ENCODE measurements at regions not wholly inside any gene's neighbourhood (a gene's known extent, or its start where the extent isn't known, plus 50 kb on each side); places are given as distances from the start of the nearest gene placed in this dataset.
"Not testable (repeated sequence)": the region's sequence is repeated elsewhere in the genome, so short reads cannot be mapped to it uniquely, and the experiment has no call there.

GRCh38 chr20:48366230-48366629 lies 461.6 kb downstream of the PREX1 start:
- Histone ChIP-seq H3K27ac (no peak overlapping the region), H3K9me3 (ENCODE audit: severe bottlenecking) (peaks cover 3% of the 10 kb centered on the region), H3K4me3 (ENCODE audit: low read depth, low read length) (no peak overlapping the region), H3K27me3 (ENCODE audit: insufficient read depth, low read depth, severe bottlenecking) (no peaks in the 10 kb centered on the region), H3K36me3 (no peaks in the 10 kb centered on the region)
- no peak for TF ChIP-seq CTCF (IDR thresholded peaks at IDR 0.05; ENCODE audit: low read depth, low read length)
- no peak for DNase-seq

DNA sequence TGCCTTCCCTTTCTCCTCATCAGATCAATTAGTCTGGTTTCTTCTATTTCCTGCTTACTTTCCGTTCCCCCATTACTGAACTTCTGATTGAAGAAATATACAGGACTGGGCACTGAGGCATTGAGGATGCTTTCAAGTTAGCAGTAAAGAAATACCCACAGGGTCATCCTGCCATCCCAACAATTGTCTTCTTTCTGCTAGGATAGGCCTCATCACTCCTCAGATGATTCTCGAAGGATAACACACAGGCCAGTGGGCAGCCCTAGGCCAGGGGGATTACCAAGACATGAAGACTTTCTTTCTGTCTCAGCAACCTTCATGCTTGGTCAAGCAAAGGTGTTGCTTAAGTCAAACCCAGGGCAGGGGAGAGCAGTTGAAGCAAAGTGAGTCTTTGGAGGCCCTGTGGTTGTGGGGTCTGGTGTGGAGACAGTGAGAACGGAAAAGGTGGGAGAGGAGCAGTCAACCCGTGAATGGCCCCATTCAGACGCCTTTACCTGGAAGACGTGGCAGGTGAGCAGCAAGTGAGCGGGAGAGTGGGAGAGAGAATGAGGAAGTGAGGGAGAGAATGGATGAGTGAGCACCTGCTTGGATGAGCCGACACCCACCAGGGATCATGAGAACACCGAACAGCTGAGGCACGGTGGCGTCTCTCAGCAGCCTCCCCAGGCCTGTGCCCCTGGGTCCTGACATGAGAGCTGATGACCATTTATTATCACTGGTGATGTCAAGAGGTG lies 462.9 kb downstream of the PREX1 start:
- no peak for TF ChIP-seq CTCF (IDR thresholded peaks at IDR 0.05; ENCODE audit: low read depth, low read length)
- Histone ChIP-seq H3K36me3 (no peaks in the 10 kb centered on the region), H3K4me3 (ENCODE audit: low read depth, low read length) (no peak overlapping the region), H3K9me3 (ENCODE audit: severe bottlenecking) (peaks cover 3% of the 10 kb centered on the region), H3K27ac (no peak overlapping the region), H3K27me3 (ENCODE audit: insufficient read depth, low read depth, severe bottlenecking) (no peaks in the 10 kb centered on the region)
- no peak for DNase-seq

DNA sequence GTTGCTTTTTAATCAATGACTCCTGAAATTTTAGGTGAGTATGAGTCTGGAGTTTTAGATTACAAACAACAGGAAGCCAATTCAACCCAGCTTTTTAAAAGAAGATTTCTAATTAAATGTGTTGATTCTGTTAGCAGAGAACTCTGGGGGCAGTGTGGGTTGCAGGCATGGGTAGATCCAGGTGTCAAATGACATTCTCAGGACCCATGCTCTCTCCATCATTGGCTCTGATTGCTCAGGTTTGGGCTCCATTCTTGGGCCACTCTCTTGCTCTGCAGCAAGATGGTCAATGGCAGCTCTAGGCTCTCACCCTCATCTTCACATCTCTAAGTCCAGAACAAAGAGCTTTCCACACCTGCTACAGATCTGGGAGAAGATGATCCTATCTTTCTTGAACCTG lies 463.7 kb downstream of the PREX1 start:
- Histone ChIP-seq H3K27me3 (ENCODE audit: insufficient read depth, low read depth, severe bottlenecking) (no peaks in the 10 kb centered on the region), H3K9me3 (ENCODE audit: severe bottlenecking) (peaks cover 3% of the 10 kb centered on the region), H3K36me3 (no peaks in the 10 kb centered on the region), H3K27ac (no peak overlapping the region), H3K4me3 (ENCODE audit: low read depth, low read length) (no peak overlapping the region)
- no peak for TF ChIP-seq CTCF (IDR thresholded peaks at IDR 0.05; ENCODE audit: low read depth, low read length)
- no peak for DNase-seq

GRCh38 chr20:48360342-48360975 lies 467.3 kb downstream of the PREX1 start:
- DNase-seq = no peak
- Histone ChIP-seq H3K36me3 (no peaks in the 10 kb centered on the region), H3K9me3 (ENCODE audit: severe bottlenecking) (no peaks in the 10 kb centered on the region), H3K4me3 (ENCODE audit: low read depth, low read length) (no peak overlapping the region), H3K27ac (no peak overlapping the region), H3K27me3 (ENCODE audit: insufficient read depth, low read depth, severe bottlenecking) (no peaks in the 10 kb centered on the region)
- TF ChIP-seq CTCF (IDR thresholded peaks at IDR 0.05; ENCODE audit: low read depth, low read length) = no peak

- H3K27me3 ChIP-seq (ENCODE audit: insufficient read depth, low read depth, severe bottlenecking) = no peaks in the 10 kb centered on the region
- H3K9me3 ChIP-seq (ENCODE audit: severe bottlenecking) = no peaks in the 10 kb centered on the region
- no peak overlapping the region for H3K27ac ChIP-seq
- H3K4me3 ChIP-seq (ENCODE audit: low read depth, low read length) = no peak overlapping the region
- DNase-seq = no peak
- no peak for TF ChIP-seq CTCF (IDR thresholded peaks at IDR 0.05; ENCODE audit: low read depth, low read length)
- no peaks in the 10 kb centered on the region for H3K36me3 ChIP-seq
Measured at GRCh38 chr20:48359692-48360341, 468.0 kb downstream of the PREX1 start.

DNA sequence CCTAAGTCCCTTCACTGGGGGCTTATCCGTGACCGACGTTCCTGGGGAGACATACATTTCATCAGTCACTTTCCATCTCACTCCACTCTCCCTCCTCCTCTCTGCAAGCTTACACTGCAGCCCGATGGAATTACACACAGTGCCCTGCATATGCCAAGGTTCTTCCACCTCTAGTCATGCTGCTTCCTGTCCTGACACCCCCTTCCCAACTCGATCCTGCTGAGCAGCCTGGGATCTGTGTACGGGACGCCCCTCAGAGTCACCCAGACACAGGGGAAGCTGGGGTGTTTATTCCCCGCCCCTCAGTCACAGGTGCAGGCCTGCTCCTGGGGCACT lies 468.8 kb downstream of the PREX1 start:
- not testable (repeated sequence) for H3K27me3 ChIP-seq (ENCODE audit: insufficient read depth, low read depth, severe bottlenecking); H3K9me3 ChIP-seq (ENCODE audit: severe bottlenecking); H3K27ac ChIP-seq; H3K36me3 ChIP-seq; DNase-seq; H3K4me3 ChIP-seq (ENCODE audit: low read depth, low read length)

Measured in WERI-Rb-1 (cell line).